B cell (primary cell): ENCODE measurements at regions not wholly inside any gene's neighbourhood (a gene's known extent, or its start where the extent isn't known, plus 50 kb on each side); places are given as distances from the start of the nearest gene placed in this dataset.
"Not testable (repeated sequence)": the region's sequence is repeated elsewhere in the genome, so short reads cannot be mapped to it uniquely, and the experiment has no call there.

Experiments
- EZH2 ChIP-seq: IDR thresholded peaks from 2 replicates; pipeline ENCODE4 v1.6.1; 2012; ENCODE audit warnings: borderline replicate concordance, low read depth, mild to moderate bottlenecking, moderate library complexity, low read length; ENCODE audit not compliant: insufficient read depth, poor library complexity, severe bottlenecking
- TF ChIP-seq, protein P1 (sequence below): fragments of 200-600 bp; IDR thresholded peaks from one replicate; pipeline ENCODE4 v1.8.0; 2022; ENCODE audit warnings: antibody characterized with exemption, mild to moderate bottlenecking

- TF ChIP-seq EZH2, result not testable (repeated sequence)
- TF ChIP-seq, protein P1, sequence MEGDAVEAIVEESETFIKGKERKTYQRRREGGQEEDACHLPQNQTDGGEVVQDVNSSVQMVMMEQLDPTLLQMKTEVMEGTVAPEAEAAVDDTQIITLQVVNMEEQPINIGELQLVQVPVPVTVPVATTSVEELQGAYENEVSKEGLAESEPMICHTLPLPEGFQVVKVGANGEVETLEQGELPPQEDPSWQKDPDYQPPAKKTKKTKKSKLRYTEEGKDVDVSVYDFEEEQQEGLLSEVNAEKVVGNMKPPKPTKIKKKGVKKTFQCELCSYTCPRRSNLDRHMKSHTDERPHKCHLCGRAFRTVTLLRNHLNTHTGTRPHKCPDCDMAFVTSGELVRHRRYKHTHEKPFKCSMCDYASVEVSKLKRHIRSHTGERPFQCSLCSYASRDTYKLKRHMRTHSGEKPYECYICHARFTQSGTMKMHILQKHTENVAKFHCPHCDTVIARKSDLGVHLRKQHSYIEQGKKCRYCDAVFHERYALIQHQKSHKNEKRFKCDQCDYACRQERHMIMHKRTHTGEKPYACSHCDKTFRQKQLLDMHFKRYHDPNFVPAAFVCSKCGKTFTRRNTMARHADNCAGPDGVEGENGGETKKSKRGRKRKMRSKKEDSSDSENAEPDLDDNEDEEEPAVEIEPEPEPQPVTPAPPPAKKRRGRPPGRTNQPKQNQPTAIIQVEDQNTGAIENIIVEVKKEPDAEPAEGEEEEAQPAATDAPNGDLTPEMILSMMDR, result not testable (repeated sequence)
These were observed 140.3 kb downstream of the RTP5 start for GRCh38 chr2:242009846-242010245.
